ENCODE measurements at regions not wholly inside any gene's neighbourhood (a gene's known extent, or its start where the extent isn't known, plus 50 kb on each side); places are given as distances from the start of the nearest gene placed in this dataset.
A peak's percentile ranks its signal among the peaks of the same experiment; 100 is the strongest.

DNA sequence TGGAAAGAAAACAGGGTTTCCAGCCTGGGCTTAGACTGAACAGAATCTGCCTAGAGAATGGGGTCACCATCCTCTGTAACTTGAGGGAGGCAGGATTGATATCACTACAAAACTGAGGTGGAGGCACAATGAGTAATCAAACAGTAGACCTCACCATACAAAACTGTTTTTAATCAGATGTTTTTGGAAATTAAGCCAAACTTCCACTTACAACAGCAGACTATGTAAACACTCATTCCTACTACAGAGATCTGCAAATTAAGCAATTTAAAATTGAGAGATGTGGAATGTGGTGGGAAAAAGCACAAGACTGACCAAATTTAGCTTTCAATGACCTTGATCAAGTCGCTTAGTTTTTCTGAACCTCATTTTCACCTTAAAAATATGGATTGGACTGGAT, 104.3 kb upstream of the SLC38A4 start:
- H3K4me3 ChIP-seq: no peak overlapping the region
- TF ChIP-seq, protein P1, sequence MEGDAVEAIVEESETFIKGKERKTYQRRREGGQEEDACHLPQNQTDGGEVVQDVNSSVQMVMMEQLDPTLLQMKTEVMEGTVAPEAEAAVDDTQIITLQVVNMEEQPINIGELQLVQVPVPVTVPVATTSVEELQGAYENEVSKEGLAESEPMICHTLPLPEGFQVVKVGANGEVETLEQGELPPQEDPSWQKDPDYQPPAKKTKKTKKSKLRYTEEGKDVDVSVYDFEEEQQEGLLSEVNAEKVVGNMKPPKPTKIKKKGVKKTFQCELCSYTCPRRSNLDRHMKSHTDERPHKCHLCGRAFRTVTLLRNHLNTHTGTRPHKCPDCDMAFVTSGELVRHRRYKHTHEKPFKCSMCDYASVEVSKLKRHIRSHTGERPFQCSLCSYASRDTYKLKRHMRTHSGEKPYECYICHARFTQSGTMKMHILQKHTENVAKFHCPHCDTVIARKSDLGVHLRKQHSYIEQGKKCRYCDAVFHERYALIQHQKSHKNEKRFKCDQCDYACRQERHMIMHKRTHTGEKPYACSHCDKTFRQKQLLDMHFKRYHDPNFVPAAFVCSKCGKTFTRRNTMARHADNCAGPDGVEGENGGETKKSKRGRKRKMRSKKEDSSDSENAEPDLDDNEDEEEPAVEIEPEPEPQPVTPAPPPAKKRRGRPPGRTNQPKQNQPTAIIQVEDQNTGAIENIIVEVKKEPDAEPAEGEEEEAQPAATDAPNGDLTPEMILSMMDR (IDR thresholded peaks at IDR 0.05): no peak
- H3K9me3 ChIP-seq: peaks cover 0 to 4% of the 10 kb centered on the region in 2 donors
- no peaks in the 10 kb centered on the region for H3K27me3 ChIP-seq
- DNase-seq (ENCODE audit: low spot score in 2 of 2): no peak
- no peak overlapping the region for H3K27ac ChIP-seq
- intact Hi-C loops (cut with DNase I): loop anchor here (5.0 kb wide), 1 partner anchor 253 kb away; no protein-coding TSS in a partner anchor
- H3K36me3 ChIP-seq: no peaks in the 10 kb centered on the region
- no peaks in the 10 kb centered on the region for H3K4me1 ChIP-seq

DNA sequence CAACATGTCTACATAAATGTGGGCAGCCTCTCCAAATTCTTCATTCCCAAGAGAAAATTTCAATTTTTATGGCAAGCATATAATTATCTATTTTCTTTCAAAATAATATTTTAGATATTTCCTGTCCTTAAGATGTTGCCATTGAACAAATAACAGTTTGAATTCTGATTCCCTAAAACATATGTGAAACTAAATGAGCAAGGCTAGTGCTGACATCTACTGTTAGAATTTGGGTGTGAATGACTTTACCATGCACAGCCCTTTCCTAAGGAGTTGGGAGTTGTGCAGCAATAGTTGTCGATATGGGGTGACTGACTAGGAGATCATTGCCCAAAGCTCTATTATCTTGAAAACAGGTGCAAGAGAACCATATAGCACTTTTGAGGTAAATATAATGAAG, 108.2 kb upstream of the SLC38A4 start:
- TF ChIP-seq, protein P1 (IDR thresholded peaks at IDR 0.05): peak; percentile 26 to 61 (median 37)
- intact Hi-C loops (cut with DNase I): loop anchor here (2.0 to 5.0 kb wide), 3 partner anchors 257 to 809 kb away; no protein-coding TSS in a partner anchor
- Histone ChIP-seq H3K4me1 (no peaks in the 10 kb centered on the region), H3K36me3 (no peaks in the 10 kb centered on the region), H3K9me3 (peaks cover 0 to 4% of the 10 kb centered on the region in 2 donors), H3K4me3 (no peak overlapping the region), H3K27ac (no peak overlapping the region), H3K27me3 (no peaks in the 10 kb centered on the region)
- no peak for DNase-seq (ENCODE audit: low spot score in 2 of 2)

- intact Hi-C loops (cut with DNase I): loop anchor here (2.0 to 5.0 kb wide), 3 partner anchors 257 to 810 kb away; no protein-coding TSS in a partner anchor
- no peak for DNase-seq (ENCODE audit: low spot score in 2 of 2)
- H3K9me3 ChIP-seq: peaks cover 0 to 4% of the 10 kb centered on the region in 2 donors
- TF ChIP-seq, protein P1 (IDR thresholded peaks at IDR 0.05): no peak
- no peak overlapping the region for H3K4me3 ChIP-seq
- H3K36me3 ChIP-seq: no peaks in the 10 kb centered on the region
- H3K27ac ChIP-seq: no peak overlapping the region
- no peaks in the 10 kb centered on the region for H3K27me3 ChIP-seq
- H3K4me1 ChIP-seq: no peaks in the 10 kb centered on the region
Measured at GRCh38 chr12:46934374-46935111, 108.7 kb upstream of the SLC38A4 start.

GRCh38 chr12:46935271-46935847, 109.6 kb upstream of the SLC38A4 start:
- H3K4me3 ChIP-seq: no peak overlapping the region
- peaks cover 0 to 4% of the 10 kb centered on the region in 2 donors for H3K9me3 ChIP-seq
- H3K4me1 ChIP-seq: no peaks in the 10 kb centered on the region
- no peaks in the 10 kb centered on the region for H3K36me3 ChIP-seq
- intact Hi-C loops (cut with DNase I): loop anchor here (2.0 kb wide), 2 partner anchors 593 to 811 kb away; no protein-coding TSS in a partner anchor
- no peak overlapping the region for H3K27ac ChIP-seq
- DNase-seq (ENCODE audit: low spot score in 2 of 2): no peak
- no peaks in the 10 kb centered on the region for H3K27me3 ChIP-seq
- TF ChIP-seq, protein P1 (IDR thresholded peaks at IDR 0.05): no peak

GRCh38 chr12:46936042-46936441, 110.2 kb upstream of the SLC38A4 start:
- Histone ChIP-seq H3K9me3 (peaks cover 0 to 4% of the 10 kb centered on the region in 2 donors), H3K36me3 (no peaks in the 10 kb centered on the region), H3K27me3 (no peaks in the 10 kb centered on the region), H3K4me1 (no peaks in the 10 kb centered on the region), H3K27ac (no peak overlapping the region), H3K4me3 (no peak overlapping the region)
- no peak for DNase-seq (ENCODE audit: low spot score in 2 of 2)
- intact Hi-C loops (cut with DNase I): no loop called here
- TF ChIP-seq, protein P1 (IDR thresholded peaks at IDR 0.05): no peak

Measured in ascending aorta (tissue), 2 donors.